ENCODE measurements at regions not wholly inside any gene's neighbourhood (a gene's known extent, or its start where the extent isn't known, plus 50 kb on each side); places are given as distances from the start of the nearest gene placed in this dataset.

GRCh38 chr11:106186630-106187029 lies 109.2 kb downstream of the AASDHPPT start (continued):
- no peak for TF ChIP-seq KLF17 (tag by site-specific recombination; IDR thresholded peaks at IDR 0.05)
- TF ChIP-seq MZF1 (tag by site-specific recombination; IDR thresholded peaks at IDR 0.05; ENCODE audit: borderline replicate concordance), result no peak
- no peak for TF ChIP-seq ZNF292 (tag by site-specific recombination; IDR thresholded peaks at IDR 0.05; ENCODE audit: borderline replicate concordance, low read depth)
- TF ChIP-seq SALL2 (tag by site-specific recombination; IDR thresholded peaks at IDR 0.05; ENCODE audit: borderline replicate concordance), result no peak
- TF ChIP-seq MYNN (tag by site-specific recombination; IDR thresholded peaks at IDR 0.05; ENCODE audit: borderline replicate concordance), result no peak
- TF ChIP-seq SP2 (tag by site-specific recombination; IDR thresholded peaks at IDR 0.05), result no peak
- no peak for TF ChIP-seq IKZF3 (tag by site-specific recombination; IDR thresholded peaks at IDR 0.05)
- no peak for TF ChIP-seq ZNF768 (tag by site-specific recombination; IDR thresholded peaks at IDR 0.05)
- no peak for TF ChIP-seq HOXD13 (CRISPR knock-in tag; IDR thresholded peaks at IDR 0.05; ENCODE audit: borderline replicate concordance)
- TF ChIP-seq ZNF48 (tag by site-specific recombination; IDR thresholded peaks at IDR 0.05), result no peak
- no peak for TF ChIP-seq ZXDB (tag by site-specific recombination; IDR thresholded peaks at IDR 0.05)

GRCh38 chr11:106187860-106188456 lies 110.5 kb downstream of the AASDHPPT start:
- H3K36me3 ChIP-seq (ENCODE audit: control insufficient read depth in 2 of 2, insufficient read depth in 1 of 2, low read length in 2 of 2), result no peaks in the 10 kb centered on the region
- no peak overlapping the region for H3K4me3 ChIP-seq (ENCODE audit: low read depth, low read length)
- ChIA-PET CTCF (interaction anchor here (0.6 kb wide), 1 partner anchor 26 kb away, joined by 3 read pairs; no protein-coding TSS in a partner anchor), POLR2A (no interaction called here)
- TF ChIP-seq ZNF274 (IDR thresholded peaks at IDR 0.05; ENCODE audit: low read length) (no peak), ZNF274 (tag by site-specific recombination; IDR thresholded peaks at IDR 0.05; ENCODE audit: borderline replicate concordance) (no peak), SETDB1 (IDR thresholded peaks at IDR 0.05; ENCODE audit: insufficient read length, low read length) (peak; percentile 97), ZNF621 (tag by site-specific recombination; IDR thresholded peaks at IDR 0.05) (no peak), ZNF513 (tag by site-specific recombination; IDR thresholded peaks at IDR 0.05) (no peak), ZNF701 (tag by site-specific recombination; IDR thresholded peaks at IDR 0.05) (no peak), ZNF449 (tag by site-specific recombination; IDR thresholded peaks at IDR 0.05) (no peak), ZNF362 (tag by site-specific recombination; IDR thresholded peaks at IDR 0.05) (no peak), TRIM28 (IDR thresholded peaks at IDR 0.05; ENCODE audit: borderline replicate concordance, low read length) (peak; percentile 85), ZNF704 (tag by site-specific recombination; IDR thresholded peaks at IDR 0.05) (no peak)
- no peak overlapping the region for H3K27ac ChIP-seq (ENCODE audit: extremely low read depth, low read depth, low read length)
- no peaks in the 10 kb centered on the region for H3K9me3 ChIP-seq (ENCODE audit: control insufficient read depth, insufficient read depth, low read depth, low read length)
- H3K4me1 ChIP-seq (ENCODE audit: control insufficient read depth, insufficient read depth, low read length), result no peaks in the 10 kb centered on the region

All from HEK293 (cell line).